Ishikawa (cell line): ENCODE measurements at regions not wholly inside any gene's neighbourhood (a gene's known extent, or its start where the extent isn't known, plus 50 kb on each side); places are given as distances from the start of the nearest gene placed in this dataset.

Experiments
- CEBPB ChIP-seq: IDR thresholded peaks from 2 replicates; pipeline ENCODE4 v1.6.1; 2012
- CREB1 ChIP-seq: IDR thresholded peaks from 2 replicates; pipeline ENCODE4 v1.6.1; 2012; ENCODE audit warnings: low read depth
- EGR1 ChIP-seq: IDR thresholded peaks from 2 replicates; pipeline ENCODE4 v1.6.1; 2012
- EP300 ChIP-seq: IDR thresholded peaks from 2 replicates; pipeline ENCODE4 v1.6.1; 2012; ENCODE audit warnings: borderline replicate concordance
- FOXM1 ChIP-seq: IDR thresholded peaks from 2 replicates; pipeline ENCODE4 v1.6.1; 2012; ENCODE audit warnings: low read depth, borderline replicate concordance
- MAX ChIP-seq: IDR thresholded peaks from 2 replicates; pipeline ENCODE4 v1.6.1; 2012
- NFIC ChIP-seq: IDR thresholded peaks from 2 replicates; pipeline ENCODE4 v1.6.1; 2012
- RAD21 ChIP-seq: IDR thresholded peaks from 2 replicates; pipeline ENCODE4 v1.6.1; 2012; ENCODE audit warnings: low read depth
- TAF1 ChIP-seq: IDR thresholded peaks from 2 replicates; pipeline ENCODE4 v1.6.1; 2012; ENCODE audit warnings: low read depth, mild to moderate bottlenecking
- TCF12 ChIP-seq: IDR thresholded peaks from 2 replicates; pipeline ENCODE4 v1.6.1; 2012; ENCODE audit warnings: low read depth
- TEAD4 ChIP-seq: IDR thresholded peaks from 2 replicates; pipeline ENCODE4 v1.6.1; 2012
- USF1 ChIP-seq: IDR thresholded peaks from 2 replicates; pipeline ENCODE4 v1.6.1; 2012
- YY1 ChIP-seq: IDR thresholded peaks from 2 replicates; pipeline ENCODE4 v1.6.1; 2012; ENCODE audit warnings: low read depth
- ZBTB7A ChIP-seq: IDR thresholded peaks from 2 replicates; pipeline ENCODE4 v1.6.1; 2012; ENCODE audit warnings: low read depth
- TF ChIP-seq, protein P1 (sequence below): IDR thresholded peaks from 2 replicates; pipeline ENCODE4 v1.6.1; 2012; ENCODE audit warnings: low read depth, mild to moderate bottlenecking

DNA sequence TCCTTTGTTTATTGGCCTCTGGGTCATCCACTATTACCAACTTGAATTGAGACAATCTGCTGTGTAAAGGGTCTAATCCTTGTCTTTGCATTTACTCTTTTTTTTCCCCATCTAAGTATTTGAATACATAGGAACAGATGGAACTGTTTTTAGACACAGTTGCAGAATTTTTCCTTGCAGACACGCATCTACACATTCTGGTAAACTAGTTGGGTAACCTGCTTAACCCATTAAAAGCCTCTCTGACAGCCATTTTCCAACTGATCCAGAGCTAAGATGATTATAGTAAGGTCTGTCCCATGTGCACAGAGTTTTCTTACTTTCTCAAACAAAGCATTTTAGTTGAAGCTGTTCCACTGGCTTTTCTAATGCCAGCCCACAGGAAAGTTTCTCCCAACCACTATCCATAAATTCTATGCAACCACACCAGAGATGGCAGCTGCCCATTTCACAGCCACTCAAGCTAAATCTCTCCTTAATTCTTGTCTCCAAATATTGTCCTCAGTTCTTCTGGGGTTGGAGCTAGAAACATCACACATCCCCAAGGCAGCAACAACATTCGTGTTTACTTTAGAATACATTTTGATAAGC is 492.1 kb downstream of the MAFB start:
- TF ChIP-seq ZBTB7A = no peak
- TF ChIP-seq CREB1 = no peak
- TF ChIP-seq CEBPB = no peak
- no peak for TF ChIP-seq TAF1
- TF ChIP-seq FOXM1 = no peak
- no peak for TF ChIP-seq RAD21
- TF ChIP-seq TEAD4 = no peak
- TF ChIP-seq EGR1 = no peak
- TF ChIP-seq EP300 = no peak
- TF ChIP-seq NFIC = no peak

DNA sequence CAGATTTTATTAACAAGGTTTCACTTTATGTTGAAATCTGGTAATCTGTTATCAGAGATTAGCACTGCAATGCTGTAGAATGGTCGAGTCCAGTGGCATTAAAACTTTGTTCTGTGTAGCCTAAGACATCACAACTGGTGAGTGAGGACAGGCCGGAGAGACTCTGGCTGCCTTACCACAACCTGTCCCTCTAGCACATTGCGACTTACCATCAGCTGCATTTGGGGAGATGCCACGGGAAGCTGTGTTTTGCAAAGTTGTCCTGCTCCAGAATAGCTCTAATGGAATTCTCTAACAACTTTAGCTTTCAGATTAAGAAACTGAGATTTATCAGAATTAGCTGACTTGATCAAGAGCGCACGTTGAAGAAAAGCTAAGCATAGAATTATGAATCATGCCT is 493.3 kb downstream of the MAFB start:
- TF ChIP-seq TEAD4 = no peak
- TF ChIP-seq ZBTB7A = no peak
- no peak for TF ChIP-seq NFIC
- no peak for TF ChIP-seq FOXM1
- TF ChIP-seq EP300 = no peak
- TF ChIP-seq TAF1 = no peak
- no peak for TF ChIP-seq EGR1
- TF ChIP-seq RAD21 = no peak
- no peak for TF ChIP-seq CEBPB
- TF ChIP-seq USF1 = no peak
- no peak for TF ChIP-seq TCF12
- no peak for TF ChIP-seq CREB1
- no peak for TF ChIP-seq YY1
- TF ChIP-seq, protein P1, sequence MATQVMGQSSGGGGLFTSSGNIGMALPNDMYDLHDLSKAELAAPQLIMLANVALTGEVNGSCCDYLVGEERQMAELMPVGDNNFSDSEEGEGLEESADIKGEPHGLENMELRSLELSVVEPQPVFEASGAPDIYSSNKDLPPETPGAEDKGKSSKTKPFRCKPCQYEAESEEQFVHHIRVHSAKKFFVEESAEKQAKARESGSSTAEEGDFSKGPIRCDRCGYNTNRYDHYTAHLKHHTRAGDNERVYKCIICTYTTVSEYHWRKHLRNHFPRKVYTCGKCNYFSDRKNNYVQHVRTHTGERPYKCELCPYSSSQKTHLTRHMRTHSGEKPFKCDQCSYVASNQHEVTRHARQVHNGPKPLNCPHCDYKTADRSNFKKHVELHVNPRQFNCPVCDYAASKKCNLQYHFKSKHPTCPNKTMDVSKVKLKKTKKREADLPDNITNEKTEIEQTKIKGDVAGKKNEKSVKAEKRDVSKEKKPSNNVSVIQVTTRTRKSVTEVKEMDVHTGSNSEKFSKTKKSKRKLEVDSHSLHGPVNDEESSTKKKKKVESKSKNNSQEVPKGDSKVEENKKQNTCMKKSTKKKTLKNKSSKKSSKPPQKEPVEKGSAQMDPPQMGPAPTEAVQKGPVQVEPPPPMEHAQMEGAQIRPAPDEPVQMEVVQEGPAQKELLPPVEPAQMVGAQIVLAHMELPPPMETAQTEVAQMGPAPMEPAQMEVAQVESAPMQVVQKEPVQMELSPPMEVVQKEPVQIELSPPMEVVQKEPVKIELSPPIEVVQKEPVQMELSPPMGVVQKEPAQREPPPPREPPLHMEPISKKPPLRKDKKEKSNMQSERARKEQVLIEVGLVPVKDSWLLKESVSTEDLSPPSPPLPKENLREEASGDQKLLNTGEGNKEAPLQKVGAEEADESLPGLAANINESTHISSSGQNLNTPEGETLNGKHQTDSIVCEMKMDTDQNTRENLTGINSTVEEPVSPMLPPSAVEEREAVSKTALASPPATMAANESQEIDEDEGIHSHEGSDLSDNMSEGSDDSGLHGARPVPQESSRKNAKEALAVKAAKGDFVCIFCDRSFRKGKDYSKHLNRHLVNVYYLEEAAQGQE = no peak

GRCh38 chr20:40192529-40192928 is 496.5 kb downstream of the MAFB start:
- TF ChIP-seq EGR1 = no peak
- TF ChIP-seq CEBPB = no peak
- TF ChIP-seq USF1 = no peak
- TF ChIP-seq EP300 = no peak
- TF ChIP-seq TEAD4 = no peak
- TF ChIP-seq, protein P1 = no peak
- no peak for TF ChIP-seq TAF1
- no peak for TF ChIP-seq YY1
- TF ChIP-seq MAX = no peak
- no peak for TF ChIP-seq TCF12
- no peak for TF ChIP-seq ZBTB7A
- no peak for TF ChIP-seq RAD21
- no peak for TF ChIP-seq FOXM1
- TF ChIP-seq NFIC = no peak
- no peak for TF ChIP-seq CREB1

DNA sequence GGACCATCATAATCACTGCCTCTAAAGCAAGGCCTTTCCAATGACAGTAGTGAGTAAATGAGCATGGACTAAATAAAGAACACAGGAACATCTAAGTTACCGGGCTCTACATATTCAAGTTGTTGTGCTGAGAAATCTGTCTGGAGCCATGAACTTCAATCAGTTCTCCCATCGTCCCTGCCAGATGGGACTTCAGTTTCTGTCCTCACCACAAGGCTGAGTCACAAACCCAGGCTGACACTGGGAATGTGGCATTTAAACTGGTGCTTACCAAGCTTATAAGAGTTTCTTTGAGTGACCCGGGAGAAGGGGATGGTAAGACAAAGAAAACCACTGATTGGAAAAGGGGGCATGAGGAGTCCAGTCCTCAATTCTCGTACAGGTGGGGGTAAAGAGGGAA is 497.0 kb downstream of the MAFB start:
- no peak for TF ChIP-seq TCF12
- no peak for TF ChIP-seq CREB1
- no peak for TF ChIP-seq EP300
- TF ChIP-seq CEBPB = no peak
- TF ChIP-seq USF1 = no peak
- TF ChIP-seq FOXM1 = no peak
- TF ChIP-seq YY1 = no peak
- TF ChIP-seq NFIC = no peak
- no peak for TF ChIP-seq TEAD4
- no peak for TF ChIP-seq TAF1
- TF ChIP-seq, protein P1 = no peak
- no peak for TF ChIP-seq RAD21
- no peak for TF ChIP-seq ZBTB7A
- no peak for TF ChIP-seq EGR1
- TF ChIP-seq MAX = no peak
